ENCODE measurements at regions not wholly inside any gene's neighbourhood (a gene's known extent, or its start where the extent isn't known, plus 50 kb on each side); places are given as distances from the start of the nearest gene placed in this dataset.

- DNase-seq, result no peak
These were observed 443.4 kb downstream of the TBC1D4 start for GRCh38 chr13:75038393-75039113.

- no peak for DNase-seq
These were observed 456.0 kb downstream of the TBC1D4 start for GRCh38 chr13:75025956-75026355.

- no peak for DNase-seq
These were observed 457.4 kb downstream of the TBC1D4 start for GRCh38 chr13:75024602-75025001.

- no peak for DNase-seq
These were observed 458.4 kb downstream of the TBC1D4 start for GRCh38 chr13:75023609-75024008.

GRCh38 chr13:75021151-75021550, 460.8 kb downstream of the TBC1D4 start:
- no peak for DNase-seq

- DNase-seq, result no peak
These were observed 465.7 kb downstream of the TBC1D4 start for GRCh38 chr13:75016225-75016624.

- DNase-seq, result no peak
These were observed 468.2 kb downstream of the TBC1D4 start for GRCh38 chr13:75013818-75014217.

- DNase-seq, result no peak
These were observed 471.0 kb downstream of the TBC1D4 start for GRCh38 chr13:75010941-75011340.

GRCh38 chr13:75008926-75009325, 473.0 kb downstream of the TBC1D4 start:
- DNase-seq, result no peak

GRCh38 chr13:74990992-74991391, 491.0 kb downstream of the TBC1D4 start:
- no peak for DNase-seq

- no peak for DNase-seq
These were observed 494.8 kb downstream of the TBC1D4 start for GRCh38 chr13:74987124-74987690.

- DNase-seq, result no peak
These were observed 495.4 kb downstream of the TBC1D4 start for GRCh38 chr13:74986609-74987008.

- no peak for DNase-seq
These were observed 502.3 kb downstream of the TBC1D4 start for GRCh38 chr13:74979703-74980102.

- no peak for DNase-seq
These were observed 503.4 kb downstream of the TBC1D4 start for GRCh38 chr13:74978591-74978990.

- no peak for DNase-seq
These were observed 504.5 kb downstream of the TBC1D4 start for GRCh38 chr13:74977498-74977897.

GRCh38 chr13:74975111-74975510, 506.9 kb downstream of the TBC1D4 start:
- no peak for DNase-seq

GRCh38 chr13:74973935-74974879, 507.8 kb downstream of the TBC1D4 start:
- no peak for DNase-seq

- DNase-seq, result no peak
These were observed 512.5 kb downstream of the TBC1D4 start for GRCh38 chr13:74969419-74969818.

- DNase-seq, result no peak
These were observed 515.0 kb downstream of the TBC1D4 start for GRCh38 chr13:74966814-74967424.

- no peak for DNase-seq
These were observed 515.7 kb downstream of the TBC1D4 start for GRCh38 chr13:74966275-74966674.

GRCh38 chr13:74945637-74946036, 536.3 kb downstream of the TBC1D4 start:
- no peak for DNase-seq

GRCh38 chr13:74931698-74932433, 550.1 kb downstream of the TBC1D4 start:
- no peak for DNase-seq
